Stimulated activated CD4-positive, alpha-beta T cell treated with anti-CD3 and anti-CD28 coated beads, Interleukin-4, amount 100 ng/mL, for 48 hours (primary cell): ENCODE measurements at regions not wholly inside any gene's neighbourhood (a gene's known extent, or its start where the extent isn't known, plus 50 kb on each side); places are given as distances from the start of the nearest gene placed in this dataset.
"Not testable (repeated sequence)": the region's sequence is repeated elsewhere in the genome, so short reads cannot be mapped to it uniquely, and the experiment has no call there.

Experiments
- DNase-seq, 2 donors: peaks; one replicate each; pipeline ENCODE4 v3.0.0-alpha.2; 2020; ENCODE audit warnings: low read depth in 2 of 2

- DNase-seq = not testable (repeated sequence)
Observed at GRCh38 chr16:88164196-88165039, 213.2 kb downstream of the BANP start.

GRCh38 chr16:88165040-88165544 is 213.9 kb downstream of the BANP start:
- DNase-seq = not testable (repeated sequence)

- DNase-seq = not testable (repeated sequence)
Observed at GRCh38 chr16:88165683-88166082, 214.4 kb downstream of the BANP start.

GRCh38 chr16:88166209-88166773 is 215.1 kb downstream of the BANP start:
- not testable (repeated sequence) for DNase-seq

GRCh38 chr16:88167798-88168556 is 214.8 kb upstream of the ZNF469 start:
- not testable (repeated sequence) for DNase-seq

- not testable (repeated sequence) for DNase-seq
Observed at GRCh38 chr16:88168557-88168949, 214.2 kb upstream of the ZNF469 start.

GRCh38 chr16:88169136-88169830 is 213.5 kb upstream of the ZNF469 start:
- DNase-seq = not testable (repeated sequence)

GRCh38 chr16:88169831-88170165 is 213.0 kb upstream of the ZNF469 start:
- not testable (repeated sequence) for DNase-seq

GRCh38 chr16:88170528-88170991 is 212.2 kb upstream of the ZNF469 start:
- DNase-seq = no peak

- DNase-seq = not testable (repeated sequence)
Observed at GRCh38 chr16:88171126-88171525, 211.6 kb upstream of the ZNF469 start.

- not testable (repeated sequence) for DNase-seq
Observed at GRCh38 chr16:88176184-88176583, 206.6 kb upstream of the ZNF469 start.

- not testable (repeated sequence) for DNase-seq
Observed at GRCh38 chr16:88176591-88177180, 206.1 kb upstream of the ZNF469 start.

- not testable (repeated sequence) for DNase-seq
Observed at GRCh38 chr16:88178251-88178650, 204.5 kb upstream of the ZNF469 start.

- DNase-seq = not testable (repeated sequence)
Observed at GRCh38 chr16:88178896-88179295, 203.9 kb upstream of the ZNF469 start.

GRCh38 chr16:88182967-88183881 is 199.5 kb upstream of the ZNF469 start:
- DNase-seq = not testable (repeated sequence)

- not testable (repeated sequence) for DNase-seq
Observed at GRCh38 chr16:88184053-88184452, 198.7 kb upstream of the ZNF469 start.

- not testable (repeated sequence) for DNase-seq
Observed at GRCh38 chr16:88184566-88185355, 198.0 kb upstream of the ZNF469 start.

- DNase-seq = not testable (repeated sequence)
Observed at GRCh38 chr16:88185406-88185805, 197.4 kb upstream of the ZNF469 start.
